Caco-2 (cell line): ENCODE measurements at regions not wholly inside any gene's neighbourhood (a gene's known extent, or its start where the extent isn't known, plus 50 kb on each side); places are given as distances from the start of the nearest gene placed in this dataset.

Source experiments
- BruUV-seq: library from RNA; stranded (reverse); fragments of 400-500 nt; replicated peaks from 2 replicates; lab custom pipeline; 2021; lab: Mats Ljungman, UMichigan
- CTCF ChIA-PET: fragments of 300-600 bp; sonication (Branson Sonifier 250); formaldehyde crosslinking; loops from one replicate; lab custom pipeline; 2022; ENCODE audit warnings: antibody characterized with exemption; lab: Charles Lee
- POLR2A ChIA-PET: fragments of 300-600 bp; sonication (Branson Sonifier 250); formaldehyde crosslinking; loops from one replicate; lab custom pipeline; 2022; ENCODE audit warnings: antibody characterized with exemption; lab: Charles Lee
- DNase-seq, 2 experiments: peaks; one replicate each; pipeline versions ENCODE4 v3.0.0 to v3.0.0-alpha.2; 2020 to 2022
- H3K27me3 ChIP-seq: replicated peaks from 2 replicates; pipeline ENCODE4 v1.6.0; 2011; ENCODE audit warnings: low read length; ENCODE audit not compliant: control insufficient read depth, insufficient read depth
- H3K36me3 ChIP-seq: 2 replicates; pipeline ENCODE4 v1.5.1; 2011; ENCODE audit warnings: low read length; ENCODE audit not compliant: control insufficient read depth, insufficient read depth
- H3K4me1 ChIP-seq: fragments of 250-450 bp; sonication (Bioruptor Pico); 2 replicates; pipeline ENCODE4 v1.5.1; 2020; ENCODE audit warnings: mild to moderate bottlenecking
- H3K4me3 ChIP-seq: 2 replicates; pipeline ENCODE4 v1.5.1; 2011; ENCODE audit warnings: low read depth, mild to moderate bottlenecking, control low read depth, low read length
- H3K9me3 ChIP-seq: fragments of 250-450 bp; sonication (Bioruptor Pico); 2 replicates; pipeline ENCODE4 v1.5.1; 2020; ENCODE audit warnings: mild to moderate bottlenecking, moderate library complexity
- H3K27ac Mint-ChIP-seq: one replicate; pipeline ENCODE4 v1.8.0; 2022; ENCODE audit warnings: mixed read lengths; ENCODE audit not compliant: unreplicated experiment
- H3K27me3 Mint-ChIP-seq: one replicate; pipeline ENCODE4 v1.8.0; 2022; ENCODE audit warnings: mixed read lengths; ENCODE audit not compliant: insufficient read depth, unreplicated experiment
- H3K36me3 Mint-ChIP-seq: one replicate; pipeline ENCODE4 v1.8.0; 2022; ENCODE audit warnings: mild to moderate bottlenecking, mixed read lengths; ENCODE audit not compliant: insufficient read depth, unreplicated experiment
- H3K4me1 Mint-ChIP-seq: one replicate; pipeline ENCODE4 v1.8.0; 2022; ENCODE audit warnings: low read depth, mixed read lengths; ENCODE audit not compliant: unreplicated experiment
- H3K4me3 Mint-ChIP-seq: one replicate; pipeline ENCODE4 v1.8.0; 2022; ENCODE audit warnings: mild to moderate bottlenecking, moderate library complexity, mixed read lengths; ENCODE audit not compliant: unreplicated experiment
- H3K9me3 Mint-ChIP-seq: one replicate; pipeline ENCODE4 v1.8.0; 2022; ENCODE audit warnings: mixed read lengths; ENCODE audit not compliant: unreplicated experiment
- CTCF ChIP-seq, 2 experiments: fragments of 200-600 bp in 1 of 2; IDR thresholded peaks; 1 replicate in 1 of 2; 2 replicates in 1 of 2; pipeline versions ENCODE4 v1.5.1 to v1.8.0; 2011 to 2022; ENCODE audit warnings: antibody characterized with exemption in 1 of 2, control low read depth in 1 of 2, inconsistent platforms in 1 of 2, low read depth in 1 of 2, low read length in 1 of 2, mild to moderate bottlenecking in 1 of 2, moderate library complexity in 1 of 2; ENCODE audit not compliant: insufficient read depth in 1 of 2, severe bottlenecking in 1 of 2, unreplicated experiment in 1 of 2
- intact Hi-C: fragments of 100-400 bp; cut with micrococcal nuclease; formaldehyde crosslinking; loops from one replicate; pipeline ENCODE4 v1.10.0; 2022; ENCODE audit not compliant: unreplicated experiment

- no peak overlapping the region for H3K4me3 Mint-ChIP-seq
- H3K36me3 Mint-ChIP-seq: no peaks in the 10 kb centered on the region
- DNase-seq: no peak
- ChIA-PET POLR2A (no interaction called here), CTCF (no interaction called here)
- no peak for TF ChIP-seq CTCF (IDR thresholded peaks at IDR 0.05; ENCODE audit: insufficient read depth in 1 of 2, low read depth in 1 of 2, low read length in 1 of 2, severe bottlenecking in 1 of 2, unreplicated experiment in 1 of 2)
- no peaks in the 10 kb centered on the region; the same call in 1 of the 2 replicates for H3K27me3 ChIP-seq
- no peaks in the 10 kb centered on the region for H3K9me3 ChIP-seq
- intact Hi-C loops: no loop called here
- no peaks in the 10 kb centered on the region for H3K36me3 ChIP-seq
- H3K4me1 ChIP-seq: no peaks in the 10 kb centered on the region
- H3K4me1 Mint-ChIP-seq: no peaks in the 10 kb centered on the region
- H3K27me3 Mint-ChIP-seq: peaks cover 21% of the 10 kb centered on the region
- no TSS peak for BruUV-seq
- H3K9me3 Mint-ChIP-seq: no peaks in the 10 kb centered on the region
- H3K27ac Mint-ChIP-seq: no peak overlapping the region
- no peak overlapping the region for H3K4me3 ChIP-seq
Observed at GRCh38 chr7:106968160-106968559, 76.3 kb upstream of the PRKAR2B start.

DNA sequence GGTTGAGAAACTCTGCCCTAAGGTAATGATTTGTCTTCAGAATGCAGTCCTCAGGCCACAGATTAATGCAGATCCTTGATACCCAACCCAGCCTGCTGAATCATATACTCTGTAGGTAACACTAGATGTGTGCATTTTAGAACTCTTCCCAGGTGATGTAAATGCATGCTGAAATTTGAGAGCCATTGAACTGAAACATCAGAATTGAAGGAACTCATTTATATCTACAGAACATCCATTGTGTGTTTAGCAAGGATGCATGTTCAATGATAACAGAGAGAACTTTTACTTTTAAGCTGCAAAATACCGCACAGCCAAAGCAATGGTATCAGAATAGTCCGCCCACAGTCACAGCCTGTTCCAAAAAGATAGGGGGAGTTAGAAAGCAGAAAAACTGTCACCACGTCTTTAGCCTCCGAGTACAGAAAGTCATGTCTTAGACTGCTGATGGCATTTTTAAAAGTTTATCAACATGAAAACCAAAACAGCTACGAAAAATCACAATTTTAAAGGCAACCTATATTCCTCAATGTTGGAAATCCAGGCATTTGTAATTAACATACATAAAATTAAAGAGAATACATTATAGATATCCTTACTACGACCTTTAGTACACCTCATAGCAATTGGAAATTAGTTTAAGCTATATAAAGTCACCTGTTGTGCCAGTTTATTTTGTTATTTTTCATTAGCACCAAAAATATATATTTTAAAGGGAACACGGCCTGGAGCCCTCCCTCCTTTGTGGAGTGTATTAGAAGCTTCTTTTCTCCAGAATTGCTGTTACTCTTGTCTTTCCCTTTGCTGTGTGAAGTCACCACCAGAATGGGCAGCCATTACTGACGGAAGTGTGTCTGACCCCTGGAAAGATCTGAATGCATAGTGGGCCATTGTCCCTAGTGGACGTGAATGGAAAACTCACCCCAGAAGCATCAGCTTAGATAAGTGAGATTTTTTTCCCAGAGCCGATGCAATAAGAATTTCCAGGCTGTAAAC is 65.8 kb upstream of the PRKAR2B start:
- no peaks in the 10 kb centered on the region for H3K36me3 Mint-ChIP-seq
- peaks cover 9% of the 10 kb centered on the region for H3K27me3 Mint-ChIP-seq
- intact Hi-C loops: no loop called here
- ChIA-PET POLR2A (no interaction called here), CTCF (no interaction called here)
- DNase-seq: peak in 1 of 2 experiments; percentile 2
- no TSS peak for BruUV-seq
- no peaks in the 10 kb centered on the region for H3K36me3 ChIP-seq
- H3K4me3 ChIP-seq: no peak overlapping the region
- no peaks in the 10 kb centered on the region for H3K27me3 ChIP-seq
- H3K4me1 ChIP-seq: no peaks in the 10 kb centered on the region
- no peak for TF ChIP-seq CTCF (IDR thresholded peaks at IDR 0.05; ENCODE audit: insufficient read depth in 1 of 2, low read depth in 1 of 2, low read length in 1 of 2, severe bottlenecking in 1 of 2, unreplicated experiment in 1 of 2)
- no peaks in the 10 kb centered on the region for H3K4me1 Mint-ChIP-seq
- no peaks in the 10 kb centered on the region for H3K9me3 Mint-ChIP-seq
- H3K27ac Mint-ChIP-seq: no peak overlapping the region
- H3K9me3 ChIP-seq: no peaks in the 10 kb centered on the region
- no peak overlapping the region for H3K4me3 Mint-ChIP-seq

GRCh38 chr7:106979551-106980357 is 64.8 kb upstream of the PRKAR2B start:
- Histone ChIP-seq H3K36me3 (no peaks in the 10 kb centered on the region), H3K4me1 (no peaks in the 10 kb centered on the region), H3K9me3 (no peaks in the 10 kb centered on the region), H3K27me3 (no peaks in the 10 kb centered on the region), H3K4me3 (no peak overlapping the region)
- TF ChIP-seq CTCF (IDR thresholded peaks at IDR 0.05; ENCODE audit: insufficient read depth in 1 of 2, low read depth in 1 of 2, low read length in 1 of 2, severe bottlenecking in 1 of 2, unreplicated experiment in 1 of 2): no peak
- peaks cover 8% of the 10 kb centered on the region for H3K27me3 Mint-ChIP-seq
- H3K36me3 Mint-ChIP-seq: no peaks in the 10 kb centered on the region
- intact Hi-C loops: no loop called here
- no peak for DNase-seq
- no peaks in the 10 kb centered on the region for H3K9me3 Mint-ChIP-seq
- POLR2A ChIA-PET: no interaction called here
- CTCF ChIA-PET: no interaction called here
- no peaks in the 10 kb centered on the region for H3K4me1 Mint-ChIP-seq
- H3K27ac Mint-ChIP-seq: no peak overlapping the region
- H3K4me3 Mint-ChIP-seq: no peak overlapping the region
- no TSS peak for BruUV-seq
